GM04503 (cell line): ENCODE measurements at regions not wholly inside any gene's neighbourhood (a gene's known extent, or its start where the extent isn't known, plus 50 kb on each side); places are given as distances from the start of the nearest gene placed in this dataset.
"Not testable (repeated sequence)": the region's sequence is repeated elsewhere in the genome, so short reads cannot be mapped to it uniquely, and the experiment has no call there.

Experiments
- DNase-seq: peaks from one replicate; pipeline ENCODE4 v3.0.0-alpha.2; 2012; ENCODE audit warnings: low read depth

GRCh38 chr21:22288885-22289499 lies 1290.8 kb downstream of the NCAM2 start:
- DNase-seq: no peak

- no peak for DNase-seq
Observed at GRCh38 chr21:22292144-22292543, 1293.9 kb downstream of the NCAM2 start.

- DNase-seq: no peak
Observed at GRCh38 chr21:22297575-22297974, 1299.4 kb downstream of the NCAM2 start.

- no peak for DNase-seq
Observed at GRCh38 chr21:22311741-22312462, 1313.7 kb downstream of the NCAM2 start.

GRCh38 chr21:22314963-22315362 lies 1316.8 kb downstream of the NCAM2 start:
- DNase-seq: no peak

GRCh38 chr21:22319435-22319834 lies 1321.2 kb downstream of the NCAM2 start:
- no peak for DNase-seq

- DNase-seq: no peak
Observed at GRCh38 chr21:22342889-22343288, 1344.7 kb downstream of the NCAM2 start.

- no peak for DNase-seq
Observed at GRCh38 chr21:22343303-22343702, 1345.1 kb downstream of the NCAM2 start.

- DNase-seq: no peak
Observed at GRCh38 chr21:22343721-22344120, 1345.5 kb downstream of the NCAM2 start.

GRCh38 chr21:22345624-22346023 lies 1347.4 kb downstream of the NCAM2 start:
- DNase-seq: no peak

- no peak for DNase-seq
Observed at GRCh38 chr21:22346576-22346975, 1348.4 kb downstream of the NCAM2 start.

GRCh38 chr21:22351076-22351475 lies 1352.9 kb downstream of the NCAM2 start:
- DNase-seq: no peak

- DNase-seq: no peak
Observed at GRCh38 chr21:22352088-22352487, 1353.9 kb downstream of the NCAM2 start.

- no peak for DNase-seq
Observed at GRCh38 chr21:22355949-22356348, 1357.7 kb downstream of the NCAM2 start.

- DNase-seq: no peak
Observed at GRCh38 chr21:22356663-22357062, 1358.5 kb downstream of the NCAM2 start.

GRCh38 chr21:22359599-22359998 lies 1361.4 kb downstream of the NCAM2 start:
- DNase-seq: not testable (repeated sequence)

- DNase-seq: no peak
Observed at GRCh38 chr21:22363504-22363903, 1365.3 kb downstream of the NCAM2 start.

- no peak for DNase-seq
Observed at GRCh38 chr21:22364163-22364562, 1366.0 kb downstream of the NCAM2 start.

- no peak for DNase-seq
Observed at GRCh38 chr21:22374218-22374969, 1376.2 kb downstream of the NCAM2 start.

- DNase-seq: not testable (repeated sequence)
Observed at GRCh38 chr21:22377795-22378194, 1379.6 kb downstream of the NCAM2 start.

GRCh38 chr21:22393324-22393723 lies 1395.1 kb downstream of the NCAM2 start:
- DNase-seq: no peak

GRCh38 chr21:22395965-22396364 lies 1397.8 kb downstream of the NCAM2 start:
- DNase-seq: no peak
